ENCODE measurements at regions not wholly inside any gene's neighbourhood (a gene's known extent, or its start where the extent isn't known, plus 50 kb on each side); places are given as distances from the start of the nearest gene placed in this dataset.

- DNase-seq, result no peak
These were observed 257.4 kb upstream of the AGA start for GRCh38 chr4:177699365-177700213.

GRCh38 chr4:177706916-177707315 lies 264.7 kb upstream of the AGA start:
- DNase-seq, result no peak

GRCh38 chr4:177713454-177713853 lies 271.2 kb upstream of the AGA start:
- no peak for DNase-seq

DNA sequence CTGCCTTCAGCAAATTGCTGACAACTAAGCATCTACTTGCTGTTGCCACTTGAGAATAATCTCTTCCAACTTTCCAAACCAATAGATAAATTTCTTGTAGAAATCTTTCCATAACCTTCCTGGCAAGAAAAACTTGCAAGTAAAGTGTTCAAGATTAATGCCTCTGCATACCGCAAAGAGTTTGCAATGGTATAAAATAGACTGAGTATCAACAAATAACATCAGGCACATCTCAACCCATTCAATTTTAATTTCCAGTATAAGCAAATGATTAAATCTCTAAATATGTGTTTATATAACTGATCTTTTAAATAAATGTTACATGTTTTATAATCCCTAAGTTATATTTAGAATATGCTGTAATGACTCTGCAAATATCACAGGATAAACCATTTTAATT lies 275.2 kb upstream of the AGA start:
- no peak for DNase-seq

- no peak for DNase-seq
These were observed 276.3 kb upstream of the AGA start for GRCh38 chr4:177718514-177718913.

DNA sequence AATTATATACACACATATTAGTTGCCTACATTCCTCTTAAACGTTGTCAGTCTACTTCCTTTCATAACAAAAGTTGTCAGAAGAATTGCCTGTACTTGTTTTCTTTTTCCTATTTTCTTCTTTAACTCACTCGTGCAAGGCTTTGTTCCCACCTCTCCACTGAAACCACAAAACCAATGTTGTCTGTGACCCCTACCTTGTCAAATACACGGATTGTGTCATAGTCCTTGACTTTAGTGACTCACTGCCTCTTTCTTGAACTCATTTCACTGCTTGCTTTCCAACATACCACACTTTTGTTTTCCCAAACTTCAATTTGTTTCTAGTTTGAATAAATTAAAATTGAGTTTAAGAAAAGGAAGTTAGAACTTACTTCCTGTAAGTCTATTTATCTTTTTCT lies 283.9 kb upstream of the AGA start:
- no peak for DNase-seq

- DNase-seq, result no peak
These were observed 286.3 kb upstream of the AGA start for GRCh38 chr4:177728361-177729152.

DNA sequence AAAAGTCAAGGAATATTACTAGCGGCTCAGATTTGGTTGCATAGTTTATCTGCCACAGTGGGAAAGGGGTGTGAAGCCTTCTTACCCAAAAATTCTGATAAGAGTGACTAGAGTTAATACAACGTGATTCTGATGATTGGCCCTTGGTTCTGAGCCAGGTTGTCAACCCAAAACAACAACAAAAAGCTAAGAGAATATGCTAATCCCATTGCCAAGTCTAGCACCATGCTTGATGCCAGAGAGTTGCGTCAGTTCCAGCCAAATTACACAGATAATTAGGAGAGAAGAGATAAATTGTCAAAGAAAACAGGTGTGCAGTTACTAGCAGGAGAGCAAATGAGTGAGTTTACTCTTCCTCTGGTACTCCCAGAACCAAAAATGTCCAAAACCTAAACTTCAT lies 287.4 kb upstream of the AGA start:
- DNase-seq, result no peak

DNA sequence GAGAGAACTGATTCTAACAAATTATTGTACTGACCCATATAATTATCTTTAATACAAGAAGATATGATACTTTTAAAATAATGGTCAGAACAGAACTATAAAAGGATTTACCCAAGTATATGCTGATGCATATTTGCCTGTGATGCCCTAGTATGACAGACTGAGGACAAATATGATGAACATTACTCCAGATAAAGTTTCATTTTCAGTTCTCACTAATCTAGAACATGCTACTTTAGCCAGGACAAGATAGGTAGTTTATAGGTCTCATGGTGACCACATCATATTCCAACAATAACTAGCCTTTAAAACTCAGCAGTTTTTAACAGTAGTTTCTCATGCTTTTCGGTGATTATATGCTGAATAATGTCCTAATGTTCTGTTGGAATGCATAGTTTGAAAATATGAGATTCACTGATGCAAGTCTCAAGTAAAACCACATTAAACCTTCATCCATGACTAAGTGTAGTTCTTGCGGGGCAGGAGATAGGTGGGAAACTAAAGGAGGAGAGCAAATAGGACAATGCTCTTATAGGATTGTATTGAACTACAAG lies 295.2 kb upstream of the AGA start:
- DNase-seq, result no peak

DNA sequence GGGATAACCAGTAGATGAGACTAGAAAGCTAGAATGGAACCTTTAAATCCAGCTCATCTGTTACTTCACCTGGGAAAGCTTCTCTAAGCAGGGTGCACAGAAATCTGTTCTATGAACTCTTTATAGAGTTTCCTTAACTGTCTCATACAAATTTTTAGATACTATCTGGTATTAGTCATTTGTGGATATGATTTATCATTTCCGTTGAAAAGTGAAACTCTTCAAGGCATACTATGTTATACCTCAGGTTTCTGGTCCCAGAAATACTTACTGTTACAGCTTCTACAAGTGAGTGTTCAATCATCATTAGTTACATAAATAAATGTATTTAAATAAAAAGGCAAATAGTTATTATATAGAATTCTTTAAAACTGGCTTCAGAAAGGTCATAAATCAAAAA lies 298.3 kb upstream of the AGA start:
- no peak for DNase-seq

- no peak for DNase-seq
These were observed 317.5 kb upstream of the AGA start for GRCh38 chr4:177759729-177760128.

DNA sequence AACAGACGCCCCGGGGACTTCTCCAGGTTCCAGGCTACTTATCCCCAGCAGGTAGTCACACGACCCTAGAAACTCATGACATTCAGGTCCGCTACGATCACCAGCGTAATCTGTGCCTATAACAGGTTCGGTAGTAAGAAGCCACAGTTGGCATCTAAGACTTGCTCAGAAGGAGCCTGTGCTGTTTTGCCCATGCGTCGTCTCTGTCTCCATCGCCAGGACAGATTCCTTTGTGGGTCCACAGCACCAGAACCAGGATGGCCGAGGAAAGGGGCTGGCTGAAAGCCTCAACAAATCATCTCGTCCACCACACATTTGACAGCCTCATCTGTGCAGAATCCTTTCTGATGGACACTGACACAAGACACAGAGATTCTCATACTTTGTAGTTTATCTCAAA lies 319.5 kb upstream of the AGA start:
- DNase-seq, result no peak

DNA sequence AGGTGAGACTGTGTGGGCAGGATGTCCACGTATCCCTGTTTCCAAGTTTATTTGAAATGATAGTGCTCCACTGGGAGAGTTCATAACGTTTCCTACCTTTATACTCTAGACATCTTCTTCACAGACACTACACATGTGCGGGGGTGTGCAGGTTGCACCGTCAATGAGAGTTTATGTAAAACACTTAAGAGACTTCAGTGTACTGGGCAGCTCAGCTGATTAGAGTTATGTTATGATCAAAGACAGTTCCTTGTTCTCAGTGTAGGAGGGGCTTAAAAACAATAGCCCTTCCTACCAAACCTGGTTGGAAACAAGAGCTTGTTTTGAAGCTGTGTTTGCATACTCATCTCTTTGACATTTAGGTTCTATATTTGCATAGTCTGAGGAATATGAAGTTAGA lies 326.9 kb upstream of the AGA start:
- DNase-seq, result no peak

DNA sequence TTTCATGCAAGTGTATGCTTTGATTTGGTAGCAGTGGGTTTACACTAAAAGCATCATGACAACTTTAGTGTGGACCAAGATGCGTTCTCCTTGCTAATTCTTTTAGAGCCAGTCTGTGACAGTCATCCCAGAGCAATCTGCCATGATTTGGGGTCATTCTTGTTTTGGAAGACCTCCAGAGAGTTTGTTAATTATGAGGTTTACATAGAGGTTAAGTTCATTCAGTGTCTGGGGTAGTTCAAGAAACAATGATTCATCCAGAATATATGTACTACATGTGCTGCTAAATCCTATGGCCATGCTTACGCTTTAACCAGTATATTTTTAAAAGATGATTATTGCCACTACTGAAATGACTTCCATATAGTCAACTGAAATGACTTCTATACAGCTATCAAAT lies 328.5 kb upstream of the AGA start:
- no peak for DNase-seq

- DNase-seq, result peak; percentile 4
These were observed 329.4 kb upstream of the AGA start for GRCh38 chr4:177771645-177772044.

DNA sequence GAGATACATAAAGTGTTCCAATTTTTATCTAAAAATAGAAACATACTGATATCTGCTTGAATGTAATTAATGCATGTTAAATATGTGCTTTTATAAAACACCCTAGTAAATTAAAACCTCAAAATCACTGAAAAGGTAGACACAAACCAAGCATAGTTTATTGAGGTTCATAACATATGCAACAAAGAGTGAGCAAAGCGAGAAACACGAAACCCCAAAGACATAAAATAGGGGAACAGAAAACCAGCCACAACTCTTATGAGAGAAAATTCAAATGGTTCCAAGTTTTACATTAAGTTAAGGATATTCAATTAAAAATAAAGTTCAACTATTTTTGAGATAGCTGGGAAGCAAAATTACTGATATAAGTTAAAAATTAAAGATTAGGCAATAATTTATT lies 336.4 kb upstream of the AGA start:
- no peak for DNase-seq

GRCh38 chr4:177785000-177785399 lies 342.8 kb upstream of the AGA start:
- no peak for DNase-seq

GRCh38 chr4:177789610-177790009 lies 347.4 kb upstream of the AGA start:
- DNase-seq, result no peak

DNA sequence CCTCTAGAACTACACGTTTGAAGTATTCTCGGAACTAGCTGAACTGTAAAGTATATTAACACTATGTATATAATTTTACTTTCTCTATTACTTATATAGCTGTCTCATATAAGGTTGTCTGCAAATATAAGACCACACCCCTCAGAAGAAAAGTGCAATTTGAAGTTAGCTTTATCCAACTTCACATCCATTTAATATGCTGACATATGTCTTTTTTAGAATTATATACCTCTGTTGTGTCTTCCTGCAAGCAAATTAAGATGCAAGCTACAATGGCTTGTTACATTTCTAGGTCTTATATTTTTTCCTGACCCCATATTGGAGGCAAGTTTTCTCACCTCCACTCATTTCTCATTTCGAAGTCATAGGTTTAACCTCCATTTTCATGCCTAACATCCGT lies 349.0 kb upstream of the AGA start:
- DNase-seq, result no peak

- DNase-seq, result no peak
These were observed 354.6 kb upstream of the AGA start for GRCh38 chr4:177796841-177797240.

GRCh38 chr4:177798161-177798560 lies 355.9 kb upstream of the AGA start:
- DNase-seq, result no peak

GRCh38 chr4:177802162-177802561 lies 359.9 kb upstream of the AGA start:
- DNase-seq, result no peak

DNA sequence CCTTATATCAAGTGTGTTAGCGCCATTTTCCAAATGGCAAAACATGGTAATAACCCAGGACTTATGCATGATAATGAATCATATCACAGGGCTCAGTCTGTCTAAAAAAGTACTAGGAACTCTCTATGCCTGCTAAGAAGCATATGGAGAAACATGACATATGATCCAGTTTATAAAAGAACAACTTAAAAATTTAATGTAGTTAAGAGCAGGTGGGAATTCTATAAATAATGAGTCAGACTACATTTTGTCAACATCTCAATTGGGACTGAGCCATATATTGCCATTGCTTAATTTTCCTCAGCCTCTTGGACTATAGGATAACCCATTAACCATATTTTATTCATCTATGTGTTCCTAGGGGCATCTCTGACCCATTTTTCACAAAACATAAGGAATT lies 360.4 kb upstream of the AGA start:
- no peak for DNase-seq

GRCh38 chr4:177803151-177803550 lies 360.9 kb upstream of the AGA start:
- no peak for DNase-seq
